Right lobe of liver (tissue), 6 donors: ENCODE measurements at regions not wholly inside any gene's neighbourhood (a gene's known extent, or its start where the extent isn't known, plus 50 kb on each side); places are given as distances from the start of the nearest gene placed in this dataset.

ENCODE experiments used
- ATAC-seq, 4 donors: fragments of 200-7000 bp; cut with Tn5 transposase; one replicate each; pipeline ENCODE4 v1.9.1; 2020; ENCODE audit warnings: mild to moderate bottlenecking in 4 of 4, moderate library complexity in 4 of 4
- DNase-seq, 3 donors: peaks; one replicate each; pipeline ENCODE4 v3.0.0-alpha.2; 2020
- H3K27ac ChIP-seq, 3 donors: fragments of 200-600 bp; one replicate each; pipeline ENCODE4 v1.8.0; 2022
- H3K27me3 ChIP-seq, 2 donors: fragments of 200-600 bp; one replicate each; pipeline ENCODE4 v1.8.0; 2022
- H3K36me3 ChIP-seq, 4 donors: fragments of 200-600 bp; sonication (generic) in 1 of 4; one replicate each; pipeline versions ENCODE4 v1.5.1 to v1.8.0; 2017 to 2022; ENCODE audit warnings: control low read depth in 1 of 4
- H3K4me1 ChIP-seq, 4 donors: fragments of 200-600 bp; sonication (generic) in 1 of 4; one replicate each; pipeline versions ENCODE4 v1.5.1 to v1.8.0; 2017 to 2022; ENCODE audit warnings: control low read depth in 1 of 4
- H3K4me3 ChIP-seq, 3 donors: fragments of 200-600 bp; one replicate each; pipeline ENCODE4 v1.8.0; 2022
- H3K9me3 ChIP-seq, 4 donors: fragments of 200-600 bp; sonication (generic) in 1 of 4; one replicate each; pipeline versions ENCODE4 v1.5.1 to v1.8.0; 2017 to 2022; ENCODE audit warnings: control low read depth in 1 of 4
- POLR2A ChIP-seq: fragments of 450-650 bp; IDR thresholded peaks from one replicate; pipeline ENCODE4 v1.6.1; 2017; ENCODE audit warnings: antibody characterized with exemption, mild to moderate bottlenecking
- WGBS: methylation state at CpG from one replicate; pipeline ENCODE4 v1.1.6; 2018; ENCODE audit warnings: low coverage, low lambda C conversion rate; ENCODE audit not compliant: insufficient coverage; ENCODE audit errors: missing lambda C conversion rate; 5-methylcytosine and 5-hydroxymethylcytosine counted together
- intact Hi-C, 2 donors: fragments of 100-400 bp; cut with DNase I; formaldehyde crosslinking; loops; one replicate each; pipeline versions ENCODE4 v1.11.2 to v1.14.1; 2022
- TF ChIP-seq, protein P1 (sequence below), 4 donors: fragments of 200-600 bp in 3 of 4; fragments of 450-650 bp in 1 of 4; IDR thresholded peaks; one replicate each; pipeline versions ENCODE4 v1.5.1 to v1.8.0; 2016 to 2022; ENCODE audit warnings: antibody characterized with exemption in 4 of 4, mild to moderate bottlenecking in 2 of 4
- donor health status: DM: no; HTN: yes; CAD: no.
- donor health status: DM: no; HTN: no; CAD: no.
- donor health status: DM: no; HTN: no; CAD: no.
- donor health status: DM: no; HTN: yes; CAD: no.
- donor health status: DM: no; HTN: yes; CAD: no.

DNA sequence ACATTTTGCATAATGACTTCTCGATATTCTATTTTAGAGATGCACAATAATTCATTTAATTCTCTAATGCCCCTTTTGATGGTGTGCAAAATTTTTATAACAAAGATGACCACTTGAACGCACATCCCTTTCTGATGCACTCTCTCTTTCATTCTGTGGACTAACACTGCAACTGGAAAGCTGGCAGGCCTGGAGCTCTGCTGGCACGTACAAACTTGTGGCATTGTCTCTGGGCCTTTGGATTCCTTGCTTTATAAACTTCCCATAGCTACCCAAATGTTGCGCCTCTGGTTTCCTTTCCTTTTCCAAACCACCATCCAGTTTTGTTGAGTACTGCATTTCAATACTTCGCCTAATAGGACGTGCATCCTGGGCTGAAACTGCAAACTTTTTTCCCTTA lies 194.5 kb upstream of the CFAP20DC start:
- DNase-seq = no peak
- TF ChIP-seq, protein P1, sequence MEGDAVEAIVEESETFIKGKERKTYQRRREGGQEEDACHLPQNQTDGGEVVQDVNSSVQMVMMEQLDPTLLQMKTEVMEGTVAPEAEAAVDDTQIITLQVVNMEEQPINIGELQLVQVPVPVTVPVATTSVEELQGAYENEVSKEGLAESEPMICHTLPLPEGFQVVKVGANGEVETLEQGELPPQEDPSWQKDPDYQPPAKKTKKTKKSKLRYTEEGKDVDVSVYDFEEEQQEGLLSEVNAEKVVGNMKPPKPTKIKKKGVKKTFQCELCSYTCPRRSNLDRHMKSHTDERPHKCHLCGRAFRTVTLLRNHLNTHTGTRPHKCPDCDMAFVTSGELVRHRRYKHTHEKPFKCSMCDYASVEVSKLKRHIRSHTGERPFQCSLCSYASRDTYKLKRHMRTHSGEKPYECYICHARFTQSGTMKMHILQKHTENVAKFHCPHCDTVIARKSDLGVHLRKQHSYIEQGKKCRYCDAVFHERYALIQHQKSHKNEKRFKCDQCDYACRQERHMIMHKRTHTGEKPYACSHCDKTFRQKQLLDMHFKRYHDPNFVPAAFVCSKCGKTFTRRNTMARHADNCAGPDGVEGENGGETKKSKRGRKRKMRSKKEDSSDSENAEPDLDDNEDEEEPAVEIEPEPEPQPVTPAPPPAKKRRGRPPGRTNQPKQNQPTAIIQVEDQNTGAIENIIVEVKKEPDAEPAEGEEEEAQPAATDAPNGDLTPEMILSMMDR (IDR thresholded peaks at IDR 0.05) = no peak
- no peak for TF ChIP-seq POLR2A
- ATAC-seq = no peak
- Histone ChIP-seq H3K9me3 (no peaks in the 10 kb centered on the region), H3K27ac (no peak overlapping the region), H3K27me3 (no peaks in the 10 kb centered on the region), H3K4me1 (no peaks in the 10 kb centered on the region), H3K4me3 (no peak overlapping the region), H3K36me3 (no peaks in the 10 kb centered on the region)
- intact Hi-C loops = no loop called here
- WGBS = 82% methylated on average over 6 of the region's 6 CpGs

DNA sequence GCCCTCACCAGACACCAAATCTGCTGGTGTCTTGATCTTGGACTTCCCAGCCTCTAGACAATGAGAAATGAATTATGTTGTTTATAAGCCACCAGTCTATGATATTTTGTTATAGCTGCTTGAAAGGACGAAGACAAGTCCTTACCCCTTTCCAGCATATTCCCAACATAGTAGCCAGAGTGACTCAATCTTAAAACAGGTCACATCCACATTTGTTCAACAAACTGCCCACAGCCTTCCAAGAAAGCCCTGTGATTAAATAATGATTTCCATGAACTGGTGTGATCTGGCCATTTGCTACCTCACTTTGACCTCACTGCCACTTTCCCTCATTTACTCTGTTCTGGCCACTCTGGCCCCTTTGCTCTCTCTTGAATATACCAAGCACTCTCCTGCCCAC lies 193.7 kb upstream of the CFAP20DC start:
- no peaks in the 10 kb centered on the region for H3K4me1 ChIP-seq
- no peak overlapping the region for H3K27ac ChIP-seq
- no peak for ATAC-seq
- WGBS = 83% methylated on average over 1 of the region's 1 CpG
- intact Hi-C loops = no loop called here
- no peak for TF ChIP-seq POLR2A
- TF ChIP-seq, protein P1 (IDR thresholded peaks at IDR 0.05) = no peak
- no peaks in the 10 kb centered on the region for H3K36me3 ChIP-seq
- no peaks in the 10 kb centered on the region for H3K9me3 ChIP-seq
- DNase-seq = no peak
- no peak overlapping the region for H3K4me3 ChIP-seq
- no peaks in the 10 kb centered on the region for H3K27me3 ChIP-seq

DNA sequence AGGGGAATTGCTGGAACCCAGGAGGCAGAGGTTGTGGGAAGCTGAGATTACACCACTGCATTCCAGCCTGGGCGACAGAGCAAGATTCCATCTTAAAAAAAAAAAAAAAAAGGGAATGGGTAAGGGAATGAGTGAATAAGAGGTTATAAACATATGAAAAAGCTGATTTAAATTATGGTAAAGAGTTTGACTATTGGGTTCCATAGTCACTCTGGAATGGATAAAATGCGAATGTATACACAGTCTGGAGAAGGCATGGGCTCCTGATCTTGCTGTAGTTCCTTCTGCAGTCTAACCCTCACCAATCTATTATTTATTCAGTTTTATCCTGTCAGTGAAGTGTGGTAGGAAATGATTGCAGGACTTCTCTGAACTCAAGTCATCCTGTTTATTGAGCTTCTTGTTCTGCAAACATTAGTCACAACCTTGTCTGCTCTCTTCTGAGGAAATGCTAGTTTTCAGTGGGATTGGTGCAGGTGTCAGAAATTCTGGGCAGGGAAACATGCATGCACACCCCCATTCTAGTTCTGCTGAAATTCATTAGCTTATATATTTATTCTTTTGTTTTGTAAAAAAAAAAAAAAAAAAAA lies 190.9 kb upstream of the CFAP20DC start:
- no peaks in the 10 kb centered on the region for H3K36me3 ChIP-seq
- H3K27me3 ChIP-seq = no peaks in the 10 kb centered on the region
- no peak for DNase-seq
- H3K4me1 ChIP-seq = no peaks in the 10 kb centered on the region
- intact Hi-C loops = no loop called here
- 40% methylated on average over 2 of the region's 2 CpGs for WGBS
- TF ChIP-seq, protein P1 (IDR thresholded peaks at IDR 0.05) = no peak
- TF ChIP-seq POLR2A = no peak
- peak in 1 of 4 donors; percentile 66 for ATAC-seq
- no peak overlapping the region for H3K27ac ChIP-seq
- no peaks in the 10 kb centered on the region for H3K9me3 ChIP-seq
- H3K4me3 ChIP-seq = no peak overlapping the region

DNA sequence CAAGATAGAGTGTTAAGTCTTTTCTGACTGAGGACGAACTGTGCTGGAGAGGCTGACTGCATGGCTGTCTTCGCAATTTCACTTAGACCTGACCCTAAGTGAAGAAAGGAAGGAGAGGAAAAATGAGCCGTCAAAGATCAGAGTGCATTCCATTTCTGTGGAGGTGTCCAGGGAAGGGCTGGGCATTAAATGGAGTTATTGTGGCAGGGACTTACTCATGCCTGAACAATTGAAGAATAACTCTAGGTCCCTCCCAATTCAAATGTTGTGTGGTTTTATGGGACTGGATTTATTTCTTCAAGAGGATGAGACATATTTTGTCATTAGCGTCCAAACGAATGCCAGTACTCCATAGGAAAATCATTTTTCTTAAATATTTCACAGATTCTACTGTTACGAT lies 187.3 kb upstream of the CFAP20DC start:
- no peak overlapping the region for H3K27ac ChIP-seq
- no peak for TF ChIP-seq POLR2A
- TF ChIP-seq, protein P1 (IDR thresholded peaks at IDR 0.05) = no peak
- intact Hi-C loops = no loop called here
- no peak overlapping the region for H3K4me3 ChIP-seq
- ATAC-seq (no peak), DNase-seq (no peak)
- no peaks in the 10 kb centered on the region for H3K9me3 ChIP-seq
- no peaks in the 10 kb centered on the region for H3K4me1 ChIP-seq
- WGBS = 72% methylated on average over 6 of the region's 6 CpGs
- H3K27me3 ChIP-seq = no peaks in the 10 kb centered on the region
- H3K36me3 ChIP-seq = no peaks in the 10 kb centered on the region

DNA sequence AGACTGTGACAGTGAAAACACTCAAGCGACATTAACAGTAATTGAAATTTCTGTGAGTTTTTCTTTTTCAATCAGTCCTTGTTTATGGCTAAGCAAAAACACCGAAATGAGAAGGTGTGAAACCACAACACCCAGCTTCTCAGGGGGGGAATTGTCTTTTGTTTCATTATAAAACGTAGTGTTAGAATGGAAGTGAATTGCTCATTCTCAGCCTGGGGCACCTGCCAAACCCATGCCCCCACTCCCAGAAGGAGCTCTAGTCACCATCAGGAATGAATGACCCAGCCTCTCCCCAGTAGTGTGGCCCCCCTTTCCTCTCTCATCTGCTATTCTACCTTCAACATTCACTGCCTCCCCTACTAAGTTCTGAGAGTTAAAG lies 185.8 kb upstream of the CFAP20DC start:
- no peak overlapping the region for H3K27ac ChIP-seq
- 44% methylated on average over 3 of the region's 3 CpGs for WGBS
- ATAC-seq (no peak), DNase-seq (no peak)
- no peak overlapping the region for H3K4me3 ChIP-seq
- intact Hi-C loops = no loop called here
- H3K4me1 ChIP-seq = no peaks in the 10 kb centered on the region
- no peaks in the 10 kb centered on the region for H3K9me3 ChIP-seq
- no peaks in the 10 kb centered on the region for H3K27me3 ChIP-seq
- H3K36me3 ChIP-seq = no peaks in the 10 kb centered on the region
- TF ChIP-seq POLR2A = no peak
- TF ChIP-seq, protein P1 (IDR thresholded peaks at IDR 0.05) = no peak
